ENCODE measurements at regions not wholly inside any gene's neighbourhood (a gene's known extent, or its start where the extent isn't known, plus 50 kb on each side); places are given as distances from the start of the nearest gene placed in this dataset.

DNA sequence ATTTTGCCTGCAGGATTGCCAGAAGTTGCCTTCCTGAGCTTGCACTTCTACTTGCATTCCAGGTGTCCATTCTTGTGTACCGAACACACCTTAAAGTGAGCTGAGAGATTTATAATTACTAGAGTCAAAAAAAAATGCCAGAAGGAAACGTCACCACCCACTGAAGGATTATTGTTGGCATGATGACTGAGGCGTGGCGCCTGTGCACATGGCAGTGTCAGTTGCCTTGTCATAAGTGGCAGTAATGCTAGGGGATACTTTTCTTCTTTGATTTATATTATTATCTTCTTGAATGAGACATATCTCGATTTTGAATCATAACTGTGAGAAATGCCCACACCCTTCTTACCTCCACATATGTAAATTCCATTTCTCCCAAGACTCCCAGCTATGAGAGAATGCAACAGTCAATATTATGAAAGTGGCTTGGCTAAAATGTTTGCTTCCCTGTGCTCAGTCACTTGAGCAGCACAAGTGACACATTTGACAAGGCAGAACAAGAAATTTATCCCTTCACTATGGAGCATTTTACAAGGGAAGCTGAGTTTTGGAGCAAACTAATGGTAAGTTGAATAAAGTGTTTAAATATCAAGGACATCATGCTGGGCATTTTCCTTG lies 149.5 kb upstream of the SASH1 start:
- Histone ChIP-seq H3K9me3 (ENCODE audit: control insufficient read depth, insufficient read depth, low read length) (no peaks in the 10 kb centered on the region), H3K36me3 (ENCODE audit: control insufficient read depth, insufficient read depth, low read length) (no peaks in the 10 kb centered on the region), H3K4me1 (ENCODE audit: control insufficient read depth, insufficient read depth, low read length) (no peaks in the 10 kb centered on the region), H3K27ac (ENCODE audit: low read length) (no peak overlapping the region), H3K27me3 (ENCODE audit: control insufficient read depth, insufficient read depth, low read length) (no peaks in the 10 kb centered on the region), H3K4me3 (ENCODE audit: low read length) (no peak overlapping the region)
- H3K4me3 Mint-ChIP-seq, result no peak overlapping the region
- DNase-seq (no peak), ATAC-seq (no peak)
- WGBS (ENCODE audit: insufficient coverage), result 75% methylated on average over 2 of the region's 5 CpGs
- intact Hi-C loops (cut with micrococcal nuclease), result no loop called here
- no peaks in the 10 kb centered on the region for H3K4me1 Mint-ChIP-seq
- peaks cover 0 to 9% of the 10 kb centered on the region in 2 donors for H3K27me3 Mint-ChIP-seq (ENCODE audit: low read depth in 2 of 2)
- H3K9me3 Mint-ChIP-seq, result peaks cover 2% of the 10 kb centered on the region in 2 donors
- no peaks in the 10 kb centered on the region for H3K36me3 Mint-ChIP-seq
- TF ChIP-seq, protein P1, sequence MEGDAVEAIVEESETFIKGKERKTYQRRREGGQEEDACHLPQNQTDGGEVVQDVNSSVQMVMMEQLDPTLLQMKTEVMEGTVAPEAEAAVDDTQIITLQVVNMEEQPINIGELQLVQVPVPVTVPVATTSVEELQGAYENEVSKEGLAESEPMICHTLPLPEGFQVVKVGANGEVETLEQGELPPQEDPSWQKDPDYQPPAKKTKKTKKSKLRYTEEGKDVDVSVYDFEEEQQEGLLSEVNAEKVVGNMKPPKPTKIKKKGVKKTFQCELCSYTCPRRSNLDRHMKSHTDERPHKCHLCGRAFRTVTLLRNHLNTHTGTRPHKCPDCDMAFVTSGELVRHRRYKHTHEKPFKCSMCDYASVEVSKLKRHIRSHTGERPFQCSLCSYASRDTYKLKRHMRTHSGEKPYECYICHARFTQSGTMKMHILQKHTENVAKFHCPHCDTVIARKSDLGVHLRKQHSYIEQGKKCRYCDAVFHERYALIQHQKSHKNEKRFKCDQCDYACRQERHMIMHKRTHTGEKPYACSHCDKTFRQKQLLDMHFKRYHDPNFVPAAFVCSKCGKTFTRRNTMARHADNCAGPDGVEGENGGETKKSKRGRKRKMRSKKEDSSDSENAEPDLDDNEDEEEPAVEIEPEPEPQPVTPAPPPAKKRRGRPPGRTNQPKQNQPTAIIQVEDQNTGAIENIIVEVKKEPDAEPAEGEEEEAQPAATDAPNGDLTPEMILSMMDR (IDR thresholded peaks at IDR 0.05), result no peak
- H3K27ac Mint-ChIP-seq, result no peak overlapping the region

DNA sequence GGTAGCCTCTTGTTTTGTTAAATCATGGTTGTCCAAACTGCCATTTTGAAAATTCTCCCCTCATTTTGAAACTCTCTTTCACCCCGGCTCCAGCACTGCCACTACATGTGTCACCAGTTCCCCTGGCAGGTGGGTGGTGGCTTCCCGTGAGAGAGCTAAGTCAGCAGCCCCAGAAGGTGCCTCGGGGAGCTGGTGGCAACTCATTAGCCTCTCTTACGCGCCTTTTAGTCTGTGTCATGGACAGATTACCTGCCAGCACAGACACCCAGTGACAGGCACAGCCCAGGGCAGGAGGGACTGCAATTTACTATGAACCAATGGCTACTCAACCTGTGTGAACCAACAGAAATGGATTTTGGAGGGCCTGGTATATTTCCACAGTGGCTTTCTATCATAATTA lies 147.1 kb upstream of the SASH1 start:
- H3K27me3 Mint-ChIP-seq (ENCODE audit: low read depth in 2 of 2), result peaks cover 3 to 9% of the 10 kb centered on the region in 2 donors
- Histone ChIP-seq H3K27me3 (ENCODE audit: control insufficient read depth, insufficient read depth, low read length) (no peaks in the 10 kb centered on the region), H3K27ac (ENCODE audit: low read length) (no peak overlapping the region), H3K4me1 (ENCODE audit: control insufficient read depth, insufficient read depth, low read length) (no peaks in the 10 kb centered on the region), H3K9me3 (ENCODE audit: control insufficient read depth, insufficient read depth, low read length) (no peaks in the 10 kb centered on the region), H3K4me3 (ENCODE audit: low read length) (no peak overlapping the region), H3K36me3 (ENCODE audit: control insufficient read depth, insufficient read depth, low read length) (no peaks in the 10 kb centered on the region)
- TF ChIP-seq, protein P1 (IDR thresholded peaks at IDR 0.05), result no peak
- intact Hi-C loops (cut with micrococcal nuclease), result no loop called here
- DNase-seq, result no peak
- no peak for ATAC-seq
- peaks cover 2 to 7% of the 10 kb centered on the region in 2 donors for H3K9me3 Mint-ChIP-seq
- H3K36me3 Mint-ChIP-seq, result no peaks in the 10 kb centered on the region
- H3K27ac Mint-ChIP-seq, result no peak overlapping the region
- WGBS (ENCODE audit: insufficient coverage), result 86% methylated on average over 5 of the region's 5 CpGs
- H3K4me1 Mint-ChIP-seq, result no peaks in the 10 kb centered on the region
- no peak overlapping the region for H3K4me3 Mint-ChIP-seq

DNA sequence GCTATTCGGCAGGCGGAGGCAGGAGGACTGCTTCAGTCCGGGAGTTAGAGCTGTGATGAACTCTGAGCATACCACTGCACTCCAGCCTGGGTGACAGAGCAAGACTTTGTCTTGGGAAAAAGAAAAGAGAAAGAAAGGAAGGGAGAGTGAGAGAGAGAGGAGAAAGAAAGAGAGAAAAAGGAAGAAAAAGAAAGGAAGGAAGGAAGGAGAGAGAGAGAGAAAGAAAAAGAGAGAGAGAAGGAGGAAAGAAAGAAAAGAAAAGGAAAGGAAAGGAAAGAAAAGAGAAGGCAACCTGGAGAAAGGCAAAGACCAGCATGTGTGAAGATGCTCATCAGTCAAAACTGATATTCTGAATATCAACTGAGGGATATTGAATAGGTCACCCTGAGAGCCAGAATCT lies 143.1 kb upstream of the SASH1 start:
- H3K36me3 Mint-ChIP-seq, result no peaks in the 10 kb centered on the region
- WGBS (ENCODE audit: insufficient coverage), result 96% methylated on average over 3 of the region's 3 CpGs
- Histone ChIP-seq H3K36me3 (ENCODE audit: control insufficient read depth, insufficient read depth, low read length) (no peaks in the 10 kb centered on the region), H3K4me1 (ENCODE audit: control insufficient read depth, insufficient read depth, low read length) (no peaks in the 10 kb centered on the region), H3K27me3 (ENCODE audit: control insufficient read depth, insufficient read depth, low read length) (no peaks in the 10 kb centered on the region), H3K4me3 (ENCODE audit: low read length) (no peak overlapping the region), H3K9me3 (ENCODE audit: control insufficient read depth, insufficient read depth, low read length) (peaks cover 15% of the 10 kb centered on the region), H3K27ac (ENCODE audit: low read length) (no peak overlapping the region)
- no peak overlapping the region for H3K27ac Mint-ChIP-seq
- TF ChIP-seq, protein P1 (IDR thresholded peaks at IDR 0.05), result no peak
- no peak overlapping the region for H3K4me3 Mint-ChIP-seq
- H3K27me3 Mint-ChIP-seq (ENCODE audit: low read depth in 2 of 2), result peaks cover 11 to 13% of the 10 kb centered on the region in 2 donors
- peaks cover 12 to 18% of the 10 kb centered on the region in 2 donors for H3K4me1 Mint-ChIP-seq
- intact Hi-C loops (cut with micrococcal nuclease), result no loop called here
- no peak for DNase-seq
- peaks cover 7 to 14% of the 10 kb centered on the region in 2 donors for H3K9me3 Mint-ChIP-seq
- no peak for ATAC-seq

DNA sequence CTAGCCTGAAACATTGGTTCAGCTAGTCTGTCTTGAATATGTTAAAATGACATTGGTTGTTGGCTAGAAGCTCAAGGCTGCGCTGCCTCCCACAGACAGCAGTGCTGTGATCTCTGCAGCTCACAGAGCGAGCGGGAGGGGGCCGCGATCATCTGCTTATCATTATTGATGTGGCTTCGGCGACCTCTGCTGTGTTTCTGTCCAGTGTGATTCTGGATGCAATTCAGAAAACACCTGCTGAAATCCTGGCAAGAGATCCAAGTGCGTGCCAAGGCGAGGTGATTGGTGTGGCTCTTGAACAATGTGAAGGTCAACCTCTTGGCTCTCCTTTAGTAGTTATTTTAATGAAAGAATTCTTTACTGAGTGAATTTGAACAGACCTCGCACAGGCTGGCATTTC lies 142.3 kb upstream of the SASH1 start:
- Mint-ChIP-seq H3K9me3 (peaks cover 7 to 14% of the 10 kb centered on the region in 2 donors), H3K36me3 (no peaks in the 10 kb centered on the region), H3K4me3 (no peak overlapping the region), H3K27me3 (ENCODE audit: low read depth in 2 of 2) (peaks cover 11 to 13% of the 10 kb centered on the region in 2 donors), H3K27ac (no peak overlapping the region), H3K4me1 (peaks cover 12 to 24% of the 10 kb centered on the region in 2 donors)
- H3K27ac ChIP-seq (ENCODE audit: low read length), result no peak overlapping the region
- no peak overlapping the region for H3K4me3 ChIP-seq (ENCODE audit: low read length)
- WGBS (ENCODE audit: insufficient coverage), result 78% methylated on average over 9 of the region's 10 CpGs
- DNase-seq (no peak), ATAC-seq (no peak)
- peaks cover 20% of the 10 kb centered on the region for H3K9me3 ChIP-seq (ENCODE audit: control insufficient read depth, insufficient read depth, low read length)
- intact Hi-C loops (cut with micrococcal nuclease), result no loop called here
- TF ChIP-seq, protein P1 (IDR thresholded peaks at IDR 0.05), result no peak
- no peaks in the 10 kb centered on the region for H3K4me1 ChIP-seq (ENCODE audit: control insufficient read depth, insufficient read depth, low read length)
- no peaks in the 10 kb centered on the region for H3K27me3 ChIP-seq (ENCODE audit: control insufficient read depth, insufficient read depth, low read length)
- no peaks in the 10 kb centered on the region for H3K36me3 ChIP-seq (ENCODE audit: control insufficient read depth, insufficient read depth, low read length)
